ENCODE measurements at regions not wholly inside any gene's neighbourhood (a gene's known extent, or its start where the extent isn't known, plus 50 kb on each side); places are given as distances from the start of the nearest gene placed in this dataset.

- DNase-seq (ENCODE audit: low spot score), result no peak
- ChIA-PET POLR2A (interaction anchor here (0.6 kb wide), 1 partner anchor 146 kb away, joined by 4 read pairs; no protein-coding TSS in a partner anchor), CTCF (ENCODE audit: unreplicated experiment) (no interaction called here)
- Histone ChIP-seq H3K4me1 (ENCODE audit: insufficient read depth, low read length, poor library complexity, severe bottlenecking) (no peaks in the 10 kb centered on the region), H3K4me2 (ENCODE audit: low read length) (no peak overlapping the region), H3K36me3 (ENCODE audit: insufficient read depth, low read length) (no peaks in the 10 kb centered on the region), H3K79me2 (ENCODE audit: insufficient read depth, low read depth, low read length) (no peaks in the 10 kb centered on the region), H3K9me2 (ENCODE audit: insufficient read depth, low read length) (no peaks in the 10 kb centered on the region), H3K9me3 (ENCODE audit: low read length) (no peaks in the 10 kb centered on the region), H2AFZ (ENCODE audit: low read length) (no peak overlapping the region), H3K27ac (ENCODE audit: low read depth, low read length, poor library complexity, severe bottlenecking) (no peak overlapping the region), H4K20me1 (ENCODE audit: insufficient read depth, low read length) (no peaks in the 10 kb centered on the region), H3K4me3 (ENCODE audit: low read depth, low read length, poor library complexity, severe bottlenecking) (no peak overlapping the region)
- intact Hi-C loops (cut with micrococcal nuclease; ENCODE audit: unreplicated experiment), result no loop called here
- no TSS peak for BruUV-seq (replicated peaks)
- TF ChIP-seq, protein P1, sequence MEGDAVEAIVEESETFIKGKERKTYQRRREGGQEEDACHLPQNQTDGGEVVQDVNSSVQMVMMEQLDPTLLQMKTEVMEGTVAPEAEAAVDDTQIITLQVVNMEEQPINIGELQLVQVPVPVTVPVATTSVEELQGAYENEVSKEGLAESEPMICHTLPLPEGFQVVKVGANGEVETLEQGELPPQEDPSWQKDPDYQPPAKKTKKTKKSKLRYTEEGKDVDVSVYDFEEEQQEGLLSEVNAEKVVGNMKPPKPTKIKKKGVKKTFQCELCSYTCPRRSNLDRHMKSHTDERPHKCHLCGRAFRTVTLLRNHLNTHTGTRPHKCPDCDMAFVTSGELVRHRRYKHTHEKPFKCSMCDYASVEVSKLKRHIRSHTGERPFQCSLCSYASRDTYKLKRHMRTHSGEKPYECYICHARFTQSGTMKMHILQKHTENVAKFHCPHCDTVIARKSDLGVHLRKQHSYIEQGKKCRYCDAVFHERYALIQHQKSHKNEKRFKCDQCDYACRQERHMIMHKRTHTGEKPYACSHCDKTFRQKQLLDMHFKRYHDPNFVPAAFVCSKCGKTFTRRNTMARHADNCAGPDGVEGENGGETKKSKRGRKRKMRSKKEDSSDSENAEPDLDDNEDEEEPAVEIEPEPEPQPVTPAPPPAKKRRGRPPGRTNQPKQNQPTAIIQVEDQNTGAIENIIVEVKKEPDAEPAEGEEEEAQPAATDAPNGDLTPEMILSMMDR (conservative IDR thresholded peaks at IDR 0.05; ENCODE audit: low read length), result no peak
- TF ChIP-seq EZH2phosphoT487 (IDR thresholded peaks at IDR 0.05; ENCODE audit: borderline replicate concordance, low read depth, low read length), result no peak
Measured at GRCh38 chr12:38144601-38145436, 171.8 kb upstream of the ALG10B start.

DNA sequence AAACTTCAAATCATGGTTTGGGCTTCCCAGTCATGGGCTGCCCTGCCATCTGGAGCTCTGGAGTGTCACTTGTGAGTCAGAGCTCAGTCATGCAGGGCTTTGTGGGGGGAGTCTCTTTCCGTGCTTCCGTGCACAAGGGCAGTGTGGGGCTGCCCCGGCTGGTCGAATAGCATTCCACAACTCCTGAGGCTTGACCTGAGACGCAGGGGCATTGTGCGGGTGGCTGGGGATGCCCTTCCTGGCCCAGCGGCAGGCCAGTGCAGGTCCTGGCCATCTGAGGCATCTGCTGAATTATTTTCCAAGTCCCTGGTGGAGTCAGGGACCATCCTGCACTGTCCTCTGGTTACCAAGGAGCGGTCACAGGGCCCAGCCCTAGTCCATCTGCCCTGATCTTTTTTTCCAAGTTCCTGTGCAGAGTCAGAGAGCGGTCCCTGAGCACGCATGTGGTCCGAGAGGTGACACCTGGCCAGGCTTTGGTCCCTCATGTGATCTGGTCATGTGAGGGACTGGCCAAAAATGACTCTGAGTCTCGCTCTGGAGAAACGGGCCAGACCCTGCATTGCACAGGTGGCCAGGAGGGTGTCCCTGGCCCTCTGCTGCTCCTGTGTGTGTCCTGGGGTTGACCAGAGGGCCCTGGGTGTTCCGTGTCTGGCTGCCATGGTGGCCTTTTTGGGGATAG, 167.0 kb upstream of the ALG10B start:
- H3K9me2 ChIP-seq (ENCODE audit: insufficient read depth, low read length), result no peaks in the 10 kb centered on the region
- no peaks in the 10 kb centered on the region for H3K4me1 ChIP-seq (ENCODE audit: insufficient read depth, low read length, poor library complexity, severe bottlenecking)
- no peaks in the 10 kb centered on the region for H3K36me3 ChIP-seq (ENCODE audit: insufficient read depth, low read length)
- H3K27ac ChIP-seq (ENCODE audit: low read depth, low read length, poor library complexity, severe bottlenecking), result no peak overlapping the region
- DNase-seq (ENCODE audit: low spot score), result no peak
- CTCF ChIA-PET (ENCODE audit: unreplicated experiment), result no interaction called here
- BruUV-seq (replicated peaks), result no TSS peak
- H3K4me2 ChIP-seq (ENCODE audit: low read length), result no peak overlapping the region
- intact Hi-C loops (cut with micrococcal nuclease; ENCODE audit: unreplicated experiment), result no loop called here
- H4K20me1 ChIP-seq (ENCODE audit: insufficient read depth, low read length), result no peaks in the 10 kb centered on the region
- POLR2A ChIA-PET, result no interaction called here
- no peaks in the 10 kb centered on the region for H3K79me2 ChIP-seq (ENCODE audit: insufficient read depth, low read depth, low read length)
- H3K4me3 ChIP-seq (ENCODE audit: low read depth, low read length, poor library complexity, severe bottlenecking), result no peak overlapping the region
- H3K9me3 ChIP-seq (ENCODE audit: low read length), result no peaks in the 10 kb centered on the region
- H2AFZ ChIP-seq (ENCODE audit: low read length), result no peak overlapping the region
- TF ChIP-seq, protein P1 (conservative IDR thresholded peaks at IDR 0.05; ENCODE audit: low read length), result no peak
- no peak for TF ChIP-seq EZH2phosphoT487 (IDR thresholded peaks at IDR 0.05; ENCODE audit: borderline replicate concordance, low read depth, low read length)
